Uterus (tissue), 3 donors: ENCODE measurements at regions not wholly inside any gene's neighbourhood (a gene's known extent, or its start where the extent isn't known, plus 50 kb on each side); places are given as distances from the start of the nearest gene placed in this dataset.

Source experiments
- DNase-seq, 2 donors: peaks; one replicate each; pipeline ENCODE4 v3.0.0-alpha.2; 2019 to 2020
- H3K27ac ChIP-seq, 2 donors: fragments of 200-600 bp; sonication (generic); 1 replicate in 1 of 2; 2 replicates in 1 of 2; pipeline ENCODE4 v1.5.1; 2016 to 2018
- H3K27me3 ChIP-seq, 2 donors: fragments of 200-600 bp; sonication (generic); one replicate each; pipeline ENCODE4 v1.5.1; 2018 to 2019; ENCODE audit warnings: control low read depth in 1 of 2
- H3K36me3 ChIP-seq, 2 donors: fragments of 200-600 bp; sonication (generic); one replicate each; pipeline ENCODE4 v1.5.1; 2019; ENCODE audit warnings: control low read depth in 1 of 2
- H3K4me1 ChIP-seq, 2 donors: fragments of 200-600 bp; sonication (generic); one replicate each; pipeline ENCODE4 v1.5.1; 2018 to 2019; ENCODE audit warnings: control low read depth in 1 of 2
- H3K4me3 ChIP-seq, 2 donors: fragments of 200-600 bp; sonication (generic); 1 replicate in 1 of 2; 2 replicates in 1 of 2; pipeline ENCODE4 v1.5.1; 2018 to 2019; ENCODE audit warnings: mild to moderate bottlenecking in 1 of 2
- H3K9me3 ChIP-seq, 2 donors: fragments of 200-600 bp; sonication (generic); one replicate each; pipeline ENCODE4 v1.5.1; 2019; ENCODE audit warnings: control low read depth in 1 of 2
- POLR2A ChIP-seq, 2 donors: fragments of 450-650 bp; IDR thresholded peaks; one replicate each; pipeline ENCODE4 v1.6.1; 2016; ENCODE audit warnings: antibody characterized with exemption in 2 of 2, mild to moderate bottlenecking in 1 of 2, moderate library complexity in 1 of 2
- intact Hi-C: fragments of 100-400 bp; cut with DNase I; formaldehyde crosslinking; loops from one replicate; pipeline ENCODE4 v1.15.1; 2023; ENCODE audit warnings: low total_unique reads
- TF ChIP-seq, protein P1 (sequence below), 4 experiments: fragments of 200-600 bp in 2 of 4; fragments of 450-650 bp in 2 of 4; sonication (generic) in 2 of 4; IDR thresholded peaks; one replicate each; pipeline ENCODE4 v1.5.1; 2016 to 2019; ENCODE audit warnings: antibody characterized with exemption in 4 of 4, mild to moderate bottlenecking in 2 of 4, moderate library complexity in 1 of 4
- donor health status: DM: yes; HTN: yes; CAD: no.

DNA sequence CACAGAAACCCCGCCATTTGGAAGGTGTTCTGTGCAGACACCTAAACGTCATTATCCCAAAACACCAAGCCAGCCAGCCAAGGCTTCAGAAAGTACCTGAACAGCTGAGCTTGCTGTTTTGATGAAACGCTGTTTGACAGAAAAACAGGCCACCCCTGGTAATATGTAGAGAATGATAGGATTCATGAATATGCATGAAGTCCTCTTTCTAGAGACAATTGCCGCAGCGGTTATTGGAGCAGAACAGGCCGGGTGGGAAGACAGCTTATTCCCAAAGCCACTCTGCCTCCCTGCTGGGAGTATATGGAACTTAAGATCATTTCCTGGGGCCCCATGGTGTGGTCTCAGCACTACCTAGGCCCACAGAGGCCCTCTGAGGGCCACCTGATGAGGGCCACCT lies 229.5 kb downstream of the UQCRFS1 start:
- Histone ChIP-seq H3K27ac (no peak overlapping the region), H3K4me1 (no peaks in the 10 kb centered on the region), H3K36me3 (no peaks in the 10 kb centered on the region), H3K27me3 (no peaks in the 10 kb centered on the region), H3K4me3 (no peak overlapping the region), H3K9me3 (no peaks in the 10 kb centered on the region)
- TF ChIP-seq POLR2A (IDR thresholded peaks at IDR 0.05): no peak
- TF ChIP-seq, protein P1, sequence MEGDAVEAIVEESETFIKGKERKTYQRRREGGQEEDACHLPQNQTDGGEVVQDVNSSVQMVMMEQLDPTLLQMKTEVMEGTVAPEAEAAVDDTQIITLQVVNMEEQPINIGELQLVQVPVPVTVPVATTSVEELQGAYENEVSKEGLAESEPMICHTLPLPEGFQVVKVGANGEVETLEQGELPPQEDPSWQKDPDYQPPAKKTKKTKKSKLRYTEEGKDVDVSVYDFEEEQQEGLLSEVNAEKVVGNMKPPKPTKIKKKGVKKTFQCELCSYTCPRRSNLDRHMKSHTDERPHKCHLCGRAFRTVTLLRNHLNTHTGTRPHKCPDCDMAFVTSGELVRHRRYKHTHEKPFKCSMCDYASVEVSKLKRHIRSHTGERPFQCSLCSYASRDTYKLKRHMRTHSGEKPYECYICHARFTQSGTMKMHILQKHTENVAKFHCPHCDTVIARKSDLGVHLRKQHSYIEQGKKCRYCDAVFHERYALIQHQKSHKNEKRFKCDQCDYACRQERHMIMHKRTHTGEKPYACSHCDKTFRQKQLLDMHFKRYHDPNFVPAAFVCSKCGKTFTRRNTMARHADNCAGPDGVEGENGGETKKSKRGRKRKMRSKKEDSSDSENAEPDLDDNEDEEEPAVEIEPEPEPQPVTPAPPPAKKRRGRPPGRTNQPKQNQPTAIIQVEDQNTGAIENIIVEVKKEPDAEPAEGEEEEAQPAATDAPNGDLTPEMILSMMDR (IDR thresholded peaks at IDR 0.05): no peak
- DNase-seq: no peak
- intact Hi-C loops: no loop called here

DNA sequence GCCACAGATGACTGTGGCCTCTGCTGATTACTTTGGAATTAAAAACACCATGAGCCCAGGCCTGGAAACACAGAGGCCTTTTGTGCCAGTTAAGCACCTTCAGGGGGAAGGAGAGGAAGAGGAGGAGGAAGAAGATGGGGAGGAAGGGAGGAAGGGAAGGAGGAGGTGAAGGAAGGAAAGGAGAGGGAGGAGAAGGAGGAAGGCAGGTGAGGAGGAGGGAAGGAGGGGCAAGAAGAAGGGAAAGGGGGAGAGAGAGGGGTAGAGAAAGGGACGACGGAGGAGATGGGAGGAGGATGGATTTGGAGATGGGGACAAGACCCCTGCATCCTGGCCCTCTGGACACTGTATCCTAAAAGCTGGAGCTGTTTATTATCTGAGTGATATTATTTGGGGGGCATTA lies 231.0 kb downstream of the UQCRFS1 start:
- H3K9me3 ChIP-seq: no peaks in the 10 kb centered on the region
- no peak for DNase-seq
- TF ChIP-seq, protein P1 (IDR thresholded peaks at IDR 0.05): no peak
- TF ChIP-seq POLR2A (IDR thresholded peaks at IDR 0.05): no peak
- no peaks in the 10 kb centered on the region for H3K36me3 ChIP-seq
- no peaks in the 10 kb centered on the region for H3K27me3 ChIP-seq
- H3K4me3 ChIP-seq: no peak overlapping the region
- no peaks in the 10 kb centered on the region for H3K4me1 ChIP-seq
- H3K27ac ChIP-seq: no peak overlapping the region
- intact Hi-C loops: no loop called here

DNA sequence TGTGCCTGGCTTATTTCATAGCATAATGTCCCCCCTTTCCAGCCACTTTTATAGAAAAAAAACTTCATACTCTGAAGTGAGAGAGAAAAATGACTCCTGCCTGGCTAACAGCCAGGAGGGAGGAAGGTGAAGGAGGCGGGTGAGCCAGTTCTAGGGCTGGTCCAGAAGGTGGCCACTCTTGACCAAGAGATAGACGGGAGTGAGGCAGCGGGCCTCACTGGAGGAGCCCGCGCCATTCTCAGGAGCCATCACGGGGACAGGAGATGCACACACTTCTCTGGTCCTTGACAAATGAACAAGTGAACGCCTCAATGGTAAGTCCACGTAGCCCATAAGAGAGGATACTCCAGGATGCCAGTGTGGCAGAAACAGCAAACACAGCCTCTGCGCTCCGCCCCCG lies 231.4 kb downstream of the UQCRFS1 start:
- Histone ChIP-seq H3K27me3 (no peaks in the 10 kb centered on the region), H3K27ac (no peak overlapping the region), H3K9me3 (no peaks in the 10 kb centered on the region), H3K36me3 (no peaks in the 10 kb centered on the region), H3K4me3 (no peak overlapping the region), H3K4me1 (no peaks in the 10 kb centered on the region)
- TF ChIP-seq, protein P1 (IDR thresholded peaks at IDR 0.05): no peak
- no peak for TF ChIP-seq POLR2A (IDR thresholded peaks at IDR 0.05)
- intact Hi-C loops: no loop called here
- DNase-seq: no peak

DNA sequence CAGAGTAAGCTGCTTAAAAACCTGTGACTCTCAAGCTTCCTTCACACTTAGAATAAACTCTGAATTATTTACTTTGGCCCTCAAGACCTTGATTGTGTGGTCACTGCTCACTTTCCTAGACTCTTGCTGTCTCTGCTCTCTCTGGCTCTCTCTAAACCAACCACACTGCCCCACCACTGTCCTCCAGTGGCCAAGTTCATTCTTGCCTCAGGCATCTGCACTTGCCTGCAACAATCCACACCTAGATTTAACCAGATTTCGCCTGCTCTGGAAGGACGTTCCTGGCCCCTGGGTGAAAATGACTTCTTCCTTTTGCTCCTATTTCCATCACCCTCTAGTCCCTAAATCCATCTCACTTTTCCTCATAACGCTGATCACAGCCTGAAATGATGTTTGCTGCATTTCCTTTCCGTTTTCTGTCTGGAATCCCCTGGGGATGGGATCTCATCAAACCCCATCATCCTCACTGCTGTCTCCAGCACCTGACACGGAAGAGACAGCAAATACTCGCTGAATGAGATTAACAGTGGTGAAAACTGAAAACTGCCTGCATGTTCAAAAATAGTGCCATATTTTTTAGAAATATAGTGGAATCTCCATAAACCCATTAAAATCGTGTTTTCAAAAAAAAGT lies 232.6 kb downstream of the UQCRFS1 start:
- TF ChIP-seq POLR2A (IDR thresholded peaks at IDR 0.05): no peak
- TF ChIP-seq, protein P1 (IDR thresholded peaks at IDR 0.05): no peak
- DNase-seq: no peak
- intact Hi-C loops: no loop called here
- Histone ChIP-seq H3K4me3 (no peak overlapping the region), H3K9me3 (no peaks in the 10 kb centered on the region), H3K27me3 (no peaks in the 10 kb centered on the region), H3K27ac (no peak overlapping the region), H3K36me3 (no peaks in the 10 kb centered on the region), H3K4me1 (no peaks in the 10 kb centered on the region)

DNA sequence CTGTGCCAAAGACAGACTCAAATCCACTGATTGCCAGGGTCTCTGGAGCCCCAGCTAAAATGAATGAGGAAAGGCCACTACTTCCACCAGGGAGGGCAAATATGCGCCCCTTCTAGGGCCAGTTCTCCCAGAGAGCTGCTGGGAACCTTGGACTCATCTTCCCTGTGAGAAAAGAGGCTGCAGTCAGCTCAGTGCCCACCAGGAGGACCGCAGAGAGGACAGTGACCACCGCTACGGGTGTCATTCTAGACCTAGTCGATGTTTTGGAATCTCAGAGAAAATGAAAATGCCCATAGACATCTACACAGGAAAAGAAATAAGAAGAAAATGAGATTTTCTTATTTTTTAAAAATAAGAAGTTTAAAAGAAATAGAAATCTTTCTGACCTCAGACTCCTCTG lies 235.1 kb downstream of the UQCRFS1 start:
- Histone ChIP-seq H3K9me3 (no peaks in the 10 kb centered on the region), H3K4me1 (no peaks in the 10 kb centered on the region), H3K27me3 (no peaks in the 10 kb centered on the region), H3K36me3 (no peaks in the 10 kb centered on the region), H3K27ac (no peak overlapping the region), H3K4me3 (no peak overlapping the region)
- TF ChIP-seq, protein P1 (IDR thresholded peaks at IDR 0.05): no peak
- TF ChIP-seq POLR2A (IDR thresholded peaks at IDR 0.05): no peak
- no peak for DNase-seq
- intact Hi-C loops: no loop called here
